Stimulated activated CD8-positive, alpha-beta memory T cell treated with anti-CD3 and anti-CD28 coated beads, Interleukin-15, amount 100 ng/mL, for 1 hour (primary cell): ENCODE measurements at regions not wholly inside any gene's neighbourhood (a gene's known extent, or its start where the extent isn't known, plus 50 kb on each side); places are given as distances from the start of the nearest gene placed in this dataset.

Experiments used
- DNase-seq: peaks from one replicate; pipeline ENCODE4 v3.0.0-alpha.2; 2020; ENCODE audit warnings: low read depth

GRCh38 chr2:12168791-12169388, 422.5 kb downstream of the LPIN1 start:
- DNase-seq = no peak

DNA sequence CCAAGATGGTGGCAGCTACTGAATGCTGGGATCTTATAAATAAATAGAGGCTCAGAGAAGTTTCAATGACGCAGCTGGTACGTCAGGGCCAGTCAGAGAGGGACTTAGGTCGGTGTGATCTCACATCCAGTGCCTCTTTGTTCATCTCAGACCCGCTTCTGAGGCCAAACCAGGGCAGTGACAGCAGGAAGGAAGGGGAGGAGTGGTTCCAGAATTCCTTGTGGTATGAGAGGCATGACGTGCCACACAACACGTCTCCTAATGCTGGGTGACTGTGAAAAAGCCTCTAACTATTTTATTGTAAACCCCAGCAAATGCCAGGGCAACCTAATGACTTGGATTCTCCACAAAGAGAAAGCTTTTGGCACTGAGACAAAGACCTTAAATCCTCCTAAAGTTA, 423.3 kb downstream of the LPIN1 start:
- DNase-seq = no peak

DNA sequence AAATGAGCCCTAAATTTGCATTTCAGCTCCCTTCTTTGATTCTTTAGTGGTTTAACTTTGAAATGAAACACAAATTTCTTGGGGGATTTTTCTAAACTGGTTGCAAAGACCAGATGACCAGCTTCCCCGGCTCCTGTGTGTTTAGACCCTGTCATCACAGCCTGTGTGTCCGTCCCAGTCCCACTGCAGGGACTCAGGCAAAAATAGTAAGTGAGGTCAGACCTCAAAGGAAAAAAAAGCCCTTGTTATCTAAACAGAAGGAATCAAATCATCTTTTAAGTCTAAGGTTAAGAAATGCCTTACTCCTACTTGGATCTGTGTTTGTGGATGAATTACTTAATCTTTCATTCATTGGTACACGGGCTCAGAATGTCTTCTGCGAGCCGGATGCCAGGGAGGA, 423.7 kb downstream of the LPIN1 start:
- DNase-seq = no peak

DNA sequence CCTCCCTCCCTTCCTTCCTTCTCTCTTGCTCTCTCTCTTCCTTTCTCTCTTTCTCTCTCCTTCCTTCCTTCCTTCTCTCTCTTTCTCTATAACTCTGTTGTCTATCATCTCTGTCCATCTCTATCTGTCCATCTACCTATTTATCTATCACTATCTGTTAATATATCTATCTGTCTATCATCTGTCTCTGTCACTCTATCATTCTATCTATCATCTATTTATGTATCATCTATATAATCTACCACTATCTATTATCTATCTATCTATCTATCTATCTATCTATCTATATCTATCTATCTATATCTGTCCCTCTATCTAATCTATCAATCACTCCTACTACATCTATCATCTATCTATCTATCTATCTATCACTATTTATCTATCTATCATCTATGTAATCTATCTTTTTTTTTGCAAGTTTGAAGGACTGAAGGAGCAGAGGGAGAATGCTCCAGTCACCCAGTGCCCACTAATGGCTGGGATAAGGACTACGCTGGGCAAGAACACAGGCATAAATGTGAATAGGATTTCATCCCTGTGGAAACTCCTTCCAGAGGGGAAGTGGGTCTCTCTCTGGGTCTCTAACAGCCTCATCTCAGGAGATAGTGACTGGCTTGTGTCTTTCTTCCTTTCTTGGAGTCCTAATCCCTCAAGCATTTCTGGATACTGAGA, 427.0 kb downstream of the LPIN1 start:
- no peak for DNase-seq

DNA sequence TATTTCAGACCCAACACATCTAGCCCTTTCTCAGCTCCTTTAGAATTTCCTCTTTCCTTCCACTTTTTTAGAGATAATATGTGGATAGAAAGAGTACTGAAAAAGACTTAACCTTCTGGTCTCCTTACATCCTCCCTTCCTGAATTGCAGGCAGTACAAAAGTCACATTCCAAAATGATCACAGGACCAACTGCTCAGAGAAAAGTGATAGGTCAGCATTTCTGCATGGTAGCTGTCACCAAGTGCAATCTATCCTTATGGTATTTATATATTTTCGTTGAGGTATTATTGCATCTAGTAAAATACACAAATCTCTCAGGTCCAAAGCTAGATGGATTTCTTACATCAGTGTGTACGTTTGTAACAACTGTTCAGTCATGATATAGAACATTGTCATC, 427.5 kb downstream of the LPIN1 start:
- DNase-seq = no peak

DNA sequence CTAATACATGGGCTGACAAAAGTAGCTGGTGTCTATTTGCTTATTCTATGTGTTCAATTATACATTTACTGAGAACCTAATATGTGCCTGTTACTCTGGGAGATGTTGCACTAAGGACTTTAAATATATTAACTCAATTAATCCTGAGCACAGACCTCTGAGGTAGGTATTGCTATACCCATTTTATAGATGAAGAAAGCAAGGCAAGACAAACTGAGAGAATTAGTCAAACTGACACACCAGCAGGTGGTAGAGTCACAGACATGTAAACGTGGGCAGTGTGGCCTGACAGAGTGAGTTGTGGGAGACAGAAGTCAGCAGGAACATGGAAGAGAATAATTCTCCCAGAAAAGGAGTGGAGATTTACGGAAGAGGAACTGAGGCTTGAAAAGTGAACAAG, 428.9 kb downstream of the LPIN1 start:
- DNase-seq = no peak

DNA sequence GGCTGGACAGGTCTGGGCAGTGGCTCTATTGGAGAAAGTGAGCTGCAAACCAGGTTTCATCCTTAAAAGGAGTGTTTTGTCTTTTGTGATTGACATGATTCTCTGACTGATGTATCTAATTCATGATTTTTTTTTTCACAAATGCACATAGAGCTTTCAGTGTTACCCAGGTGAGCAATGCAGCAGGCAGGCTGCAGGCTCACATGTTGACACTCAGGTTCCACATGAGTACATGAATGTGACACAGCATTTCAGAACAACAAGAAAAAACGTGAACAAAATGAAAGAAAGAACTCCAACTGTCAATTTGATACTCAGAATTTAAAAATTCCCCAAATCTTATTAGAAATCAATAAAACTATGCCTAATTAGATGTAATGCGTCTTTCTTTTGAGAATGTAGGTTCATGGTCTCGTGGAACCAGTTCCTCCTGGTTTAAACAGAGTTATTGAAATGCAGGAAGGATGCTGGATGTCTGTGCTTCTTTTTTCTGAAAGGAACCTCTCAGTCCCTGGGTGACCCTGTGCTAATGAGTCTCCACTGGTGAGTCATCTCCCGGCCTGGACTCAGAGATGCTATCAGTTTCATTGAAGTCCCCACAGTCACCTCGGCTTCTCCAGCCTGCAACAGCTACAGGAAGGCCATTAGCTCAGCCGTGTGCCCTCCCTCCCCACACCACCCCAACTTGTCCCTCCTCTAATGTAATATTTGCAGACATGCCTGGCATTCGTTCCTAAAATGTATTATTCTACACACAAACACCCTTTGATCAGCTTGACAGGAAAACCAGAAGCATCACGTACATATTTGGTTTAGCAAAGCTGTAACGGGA, 430.4 kb downstream of the LPIN1 start:
- no peak for DNase-seq

GRCh38 chr2:12177455-12178288, 431.2 kb downstream of the LPIN1 start:
- DNase-seq = no peak

GRCh38 chr2:12178289-12179080, 432.1 kb downstream of the LPIN1 start:
- no peak for DNase-seq

DNA sequence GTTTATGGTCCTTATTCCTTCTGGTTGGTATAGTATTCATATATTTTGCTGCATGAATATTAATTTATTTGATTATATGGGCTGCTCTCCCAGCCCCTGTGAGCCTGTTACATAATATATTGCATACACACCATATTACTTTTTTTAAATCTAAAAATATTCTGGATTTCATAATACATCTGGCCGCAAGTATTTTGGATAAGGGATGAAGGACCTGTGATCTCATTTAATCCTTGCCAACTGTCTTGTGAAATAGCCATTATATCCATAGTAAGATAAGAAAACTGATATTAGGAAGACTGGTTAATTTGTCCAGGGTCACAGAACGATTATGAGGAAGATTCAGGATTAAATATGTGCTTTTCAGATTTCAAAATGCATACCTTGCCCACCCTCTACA, 433.6 kb downstream of the LPIN1 start:
- DNase-seq = no peak

GRCh38 chr2:12183032-12183645, 436.7 kb downstream of the LPIN1 start:
- no peak for DNase-seq

DNA sequence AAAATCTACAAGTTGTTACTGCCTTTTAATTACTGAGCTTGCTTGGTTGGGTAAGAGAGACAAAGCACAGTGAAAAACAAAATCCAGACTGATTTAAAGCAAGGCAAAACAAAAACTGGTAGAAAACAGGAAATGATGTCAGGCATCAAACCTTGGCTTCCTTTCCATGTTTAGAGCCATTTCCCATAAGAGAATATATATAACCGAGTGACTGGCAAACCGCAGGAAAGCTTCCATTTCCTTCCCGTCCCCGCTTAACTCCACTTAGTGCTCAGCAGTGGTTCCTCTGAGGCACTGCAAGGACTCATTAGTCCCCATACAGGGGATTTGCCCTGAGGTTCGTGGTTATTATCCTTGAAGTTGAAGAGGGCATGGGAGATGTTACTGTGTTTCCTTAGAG, 446.3 kb downstream of the LPIN1 start:
- DNase-seq = no peak

DNA sequence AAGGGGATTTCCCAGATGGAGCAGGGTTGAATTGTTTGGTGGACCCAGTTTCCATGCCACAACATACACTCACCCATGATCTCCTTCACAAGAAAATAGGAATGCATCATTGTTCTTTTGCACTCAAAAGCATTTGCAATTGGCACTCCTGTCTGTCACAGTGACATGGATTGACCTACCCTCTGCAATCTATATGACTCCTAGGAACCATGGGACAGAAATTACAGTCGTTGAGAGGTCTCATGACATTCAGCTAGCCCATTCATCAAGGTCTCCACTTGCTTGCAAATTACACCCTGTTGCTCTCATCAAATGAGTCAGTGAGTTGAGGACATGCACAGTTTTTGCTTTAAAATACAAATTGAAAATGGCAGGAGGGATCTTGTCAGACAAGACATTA, 448.5 kb downstream of the LPIN1 start:
- DNase-seq = no peak

- no peak for DNase-seq
Measured at GRCh38 chr2:12196495-12196894, 450.1 kb downstream of the LPIN1 start.

DNA sequence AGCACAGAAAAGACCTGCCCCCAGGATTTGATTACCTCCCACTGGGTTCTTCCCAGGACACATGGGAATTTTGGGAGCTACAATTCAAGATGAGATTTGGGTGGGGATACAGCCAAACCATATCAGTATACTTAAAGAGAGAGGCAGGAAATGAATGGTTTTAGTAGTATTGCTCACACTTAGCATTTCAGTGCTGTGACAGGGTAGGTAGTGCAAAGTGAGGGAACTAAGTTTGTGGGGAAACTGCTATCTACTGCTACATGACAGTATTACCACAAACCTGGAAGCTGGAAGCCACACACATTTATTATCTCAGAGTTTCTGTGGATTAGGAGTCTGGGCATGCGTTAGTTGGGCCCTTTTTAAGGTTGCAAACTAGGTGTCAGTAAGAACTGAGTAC, 450.7 kb downstream of the LPIN1 start:
- DNase-seq = no peak

- no peak for DNase-seq
Measured at GRCh38 chr2:12199491-12200211, 453.2 kb downstream of the LPIN1 start.

GRCh38 chr2:12201369-12201768, 454.9 kb downstream of the LPIN1 start:
- no peak for DNase-seq

DNA sequence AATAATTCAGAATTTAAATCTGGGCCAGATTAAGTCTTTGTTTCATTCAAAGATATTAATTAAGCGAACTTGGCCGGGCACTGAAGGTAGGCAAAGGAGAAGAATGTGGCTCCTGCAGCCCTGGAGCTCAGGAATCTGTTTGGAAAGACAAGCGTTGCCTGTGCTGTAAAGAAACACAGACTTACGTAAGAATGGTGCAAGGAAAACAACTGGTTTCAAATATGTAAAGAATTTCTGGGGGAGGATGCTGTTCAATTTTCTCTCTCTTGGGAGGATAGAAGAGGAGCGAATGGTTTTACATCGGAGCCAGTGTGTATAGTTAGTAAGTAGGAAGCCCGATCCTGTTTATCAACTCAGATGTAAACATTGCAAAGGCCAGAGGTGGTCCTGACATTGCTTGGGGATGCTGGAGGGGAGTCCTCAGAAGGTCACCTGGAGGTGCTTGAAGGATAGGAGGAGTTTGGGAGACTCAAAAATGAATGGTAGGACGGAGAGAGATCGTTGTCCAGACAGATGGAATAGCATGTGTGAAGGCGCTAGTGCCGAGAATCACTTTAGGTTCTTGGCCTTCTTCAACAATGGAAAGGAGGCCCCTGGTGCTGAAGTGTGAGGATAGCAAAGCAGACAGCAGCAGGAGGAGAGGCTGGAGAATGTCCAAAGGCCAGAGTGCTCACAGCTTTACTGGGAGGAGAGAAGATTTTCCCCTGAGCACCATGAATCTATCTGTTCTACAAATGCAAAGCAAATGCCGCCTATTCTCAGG, 456.1 kb downstream of the LPIN1 start:
- DNase-seq = no peak

- no peak for DNase-seq
Measured at GRCh38 chr2:12203528-12203927, 457.1 kb downstream of the LPIN1 start.

DNA sequence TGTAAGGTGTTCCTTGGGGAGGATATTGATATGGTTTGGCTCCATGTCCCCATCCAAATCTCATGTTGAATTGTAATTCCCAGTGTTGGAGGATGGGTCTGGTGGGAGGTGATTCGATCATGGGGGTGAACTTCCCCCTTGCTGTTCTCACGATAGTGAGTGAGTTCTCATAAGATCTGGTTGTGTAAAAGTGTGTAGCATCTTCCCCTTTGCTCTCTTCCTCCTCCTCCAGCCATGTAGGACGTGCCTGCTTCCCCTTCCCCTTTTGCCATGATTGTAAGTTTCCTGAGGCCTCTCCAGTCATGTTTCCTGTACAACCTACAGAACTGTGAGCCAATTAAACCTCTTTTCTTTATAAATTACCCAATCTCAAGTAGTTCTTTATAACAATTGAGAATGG, 458.7 kb downstream of the LPIN1 start:
- no peak for DNase-seq
